22Rv1 (cell line): ENCODE measurements at regions not wholly inside any gene's neighbourhood (a gene's known extent, or its start where the extent isn't known, plus 50 kb on each side); places are given as distances from the start of the nearest gene placed in this dataset.

ENCODE experiments used
- H3K27ac ChIP-seq: fragments of 450-650 bp; 2 replicates; pipeline ENCODE4 v1.5.1; 2017
- ZFX ChIP-seq: fragments of 450-650 bp; IDR thresholded peaks from 2 replicates; pipeline ENCODE4 v1.6.1; 2017; ENCODE audit warnings: antibody characterized with exemption, borderline replicate concordance
- TF ChIP-seq, protein P1 (sequence below): fragments of 450-650 bp; IDR thresholded peaks from 2 replicates; pipeline ENCODE4 v1.5.1; 2017; ENCODE audit warnings: mild to moderate bottlenecking

DNA sequence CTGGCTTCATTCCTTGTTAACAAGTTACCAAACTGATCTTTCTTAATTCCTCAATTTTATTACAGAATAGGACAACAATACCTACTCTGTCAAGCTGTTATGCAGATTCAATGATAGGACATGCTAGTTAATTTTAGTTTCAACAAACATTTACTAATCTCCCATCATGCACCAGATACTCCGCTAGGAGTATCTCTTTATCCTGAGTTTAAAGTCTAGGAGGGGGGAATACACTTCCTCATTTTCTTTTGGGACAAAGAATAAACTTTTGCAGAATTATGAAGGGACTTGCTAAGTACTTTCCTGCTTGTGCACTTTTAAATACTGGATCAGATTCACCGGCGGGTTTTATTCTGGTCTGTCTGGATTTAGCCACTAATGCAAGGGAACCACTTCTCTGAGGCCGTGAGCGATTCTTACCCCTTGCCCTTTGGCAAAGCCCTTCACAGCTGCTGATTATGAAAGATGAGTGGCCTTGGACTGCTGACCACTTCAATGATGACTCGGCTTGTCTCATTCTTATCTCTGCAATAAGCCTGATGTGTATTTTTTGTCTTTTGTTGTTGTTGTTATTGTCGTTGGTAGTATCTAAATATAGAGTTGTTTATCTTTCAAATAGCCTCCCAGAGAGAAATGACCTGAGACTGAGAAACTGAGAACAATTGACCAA, 73.9 kb downstream of the RMI1 start:
- H3K27ac ChIP-seq = no peak overlapping the region

DNA sequence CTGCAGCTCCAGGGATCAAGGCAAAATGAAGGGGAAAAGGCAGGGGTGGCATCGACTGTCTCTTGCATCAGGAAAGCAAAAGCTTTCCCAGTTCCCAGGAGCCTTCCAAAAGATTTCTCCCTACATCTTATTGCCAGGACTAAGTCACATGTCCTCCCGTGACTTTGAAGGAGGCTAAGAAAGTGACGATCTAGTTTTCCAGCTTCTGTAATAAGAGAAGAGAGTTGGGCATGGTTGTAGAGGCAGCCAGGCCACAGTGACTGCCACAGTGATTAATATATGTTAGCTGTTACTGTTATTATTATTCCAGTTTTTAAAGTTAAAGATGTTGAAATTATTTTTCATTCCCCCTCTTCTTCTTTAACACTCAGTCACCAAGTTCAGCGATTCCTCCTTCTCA, 77.1 kb downstream of the RMI1 start:
- H3K27ac ChIP-seq = no peak overlapping the region
- TF ChIP-seq ZFX = no peak
- TF ChIP-seq, protein P1, sequence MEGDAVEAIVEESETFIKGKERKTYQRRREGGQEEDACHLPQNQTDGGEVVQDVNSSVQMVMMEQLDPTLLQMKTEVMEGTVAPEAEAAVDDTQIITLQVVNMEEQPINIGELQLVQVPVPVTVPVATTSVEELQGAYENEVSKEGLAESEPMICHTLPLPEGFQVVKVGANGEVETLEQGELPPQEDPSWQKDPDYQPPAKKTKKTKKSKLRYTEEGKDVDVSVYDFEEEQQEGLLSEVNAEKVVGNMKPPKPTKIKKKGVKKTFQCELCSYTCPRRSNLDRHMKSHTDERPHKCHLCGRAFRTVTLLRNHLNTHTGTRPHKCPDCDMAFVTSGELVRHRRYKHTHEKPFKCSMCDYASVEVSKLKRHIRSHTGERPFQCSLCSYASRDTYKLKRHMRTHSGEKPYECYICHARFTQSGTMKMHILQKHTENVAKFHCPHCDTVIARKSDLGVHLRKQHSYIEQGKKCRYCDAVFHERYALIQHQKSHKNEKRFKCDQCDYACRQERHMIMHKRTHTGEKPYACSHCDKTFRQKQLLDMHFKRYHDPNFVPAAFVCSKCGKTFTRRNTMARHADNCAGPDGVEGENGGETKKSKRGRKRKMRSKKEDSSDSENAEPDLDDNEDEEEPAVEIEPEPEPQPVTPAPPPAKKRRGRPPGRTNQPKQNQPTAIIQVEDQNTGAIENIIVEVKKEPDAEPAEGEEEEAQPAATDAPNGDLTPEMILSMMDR = no peak

More for the DNA sequence above, 73.9 kb downstream of the RMI1 start:
- TF ChIP-seq, protein P1 = no peak
- TF ChIP-seq ZFX = no peak

DNA sequence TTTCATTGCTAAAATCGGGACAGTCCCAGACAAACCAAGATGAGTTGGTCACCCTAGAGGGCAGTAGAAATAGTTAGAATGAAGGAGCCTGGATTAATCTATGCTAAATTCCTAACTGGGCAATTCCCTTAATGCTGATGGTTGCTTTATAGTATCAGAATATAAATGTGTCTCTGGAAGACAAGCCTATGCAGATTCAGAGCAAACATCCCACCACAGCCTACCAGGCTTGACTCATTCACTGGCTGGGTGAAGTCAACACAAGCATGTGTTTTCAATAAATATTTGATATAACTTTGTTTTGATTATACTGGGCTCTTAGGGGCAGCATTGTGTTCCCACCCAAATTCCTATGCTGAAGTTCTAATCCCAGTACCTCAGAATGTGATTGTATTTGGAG, 79.3 kb downstream of the RMI1 start:
- H3K27ac ChIP-seq = no peak overlapping the region
- TF ChIP-seq ZFX = no peak
- TF ChIP-seq, protein P1 = no peak

DNA sequence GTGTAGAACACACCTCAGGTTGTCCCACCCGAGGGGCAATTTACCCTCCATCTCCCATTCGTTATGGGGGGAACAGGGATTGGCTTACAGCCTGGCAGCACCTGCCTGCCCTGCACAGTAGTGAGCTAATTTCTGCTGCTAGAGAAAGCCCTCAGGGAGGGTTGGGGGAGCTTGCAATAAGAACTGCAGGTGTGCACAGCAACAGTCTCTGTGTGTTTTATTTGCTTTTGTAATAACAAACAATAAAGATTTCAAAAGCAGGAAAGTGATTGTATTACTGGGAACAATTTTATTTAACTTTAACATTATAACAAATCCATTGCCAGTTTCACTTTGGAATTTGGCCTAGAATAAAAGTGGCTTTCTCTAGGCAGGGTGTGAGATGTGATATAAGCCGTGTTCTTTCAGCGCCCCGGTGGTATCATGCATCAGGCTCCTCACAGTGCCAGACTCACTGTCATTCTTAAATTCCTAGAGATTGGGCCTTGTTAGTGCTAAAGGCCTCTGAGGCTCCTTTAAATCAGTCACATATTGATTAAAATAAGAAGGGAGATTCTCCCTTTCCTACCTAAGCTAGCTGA, 81.1 kb downstream of the RMI1 start:
- H3K27ac ChIP-seq = no peak overlapping the region
- no peak for TF ChIP-seq ZFX
- TF ChIP-seq, protein P1 = no peak

DNA sequence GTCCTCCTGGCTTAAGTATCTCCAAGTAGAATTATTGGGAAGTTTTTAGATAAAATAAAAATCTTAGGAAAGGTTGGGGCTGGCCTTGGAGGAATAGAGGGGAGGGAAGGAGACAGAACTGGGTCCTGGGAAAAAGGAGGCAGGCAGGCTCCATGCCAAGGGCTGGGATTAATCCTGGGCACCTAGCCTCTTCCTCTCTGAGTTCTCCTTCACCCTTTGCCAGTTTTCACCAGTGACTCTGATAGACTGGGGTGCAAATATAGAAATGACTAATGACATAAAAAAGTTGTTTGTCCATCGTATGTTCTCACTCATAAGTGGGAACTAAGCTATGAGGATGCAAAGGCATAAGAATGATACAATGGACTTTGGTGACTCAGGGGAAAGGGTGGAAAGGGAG, 81.9 kb downstream of the RMI1 start:
- TF ChIP-seq, protein P1 = no peak
- TF ChIP-seq ZFX = no peak
- H3K27ac ChIP-seq = no peak overlapping the region

DNA sequence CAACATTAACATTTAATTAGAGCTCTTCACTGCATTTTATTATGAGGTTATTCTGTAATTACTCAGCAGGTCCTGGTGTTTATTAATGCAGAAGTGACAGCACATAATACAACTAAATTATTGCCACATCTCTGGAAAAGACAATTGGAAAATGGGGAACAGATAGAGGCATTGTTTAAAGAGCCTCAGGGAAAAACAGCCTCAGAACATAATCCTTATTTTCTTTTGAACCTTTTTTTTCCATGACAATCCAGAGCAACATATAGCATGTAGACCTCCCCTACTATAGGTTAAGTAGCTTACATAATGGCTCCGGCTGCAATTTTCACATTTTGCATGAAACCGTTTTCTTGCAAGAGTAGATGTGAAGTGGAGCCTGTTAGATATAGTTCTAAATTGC, 87.2 kb downstream of the RMI1 start:
- H3K27ac ChIP-seq = no peak overlapping the region
- TF ChIP-seq, protein P1 = no peak
- no peak for TF ChIP-seq ZFX

DNA sequence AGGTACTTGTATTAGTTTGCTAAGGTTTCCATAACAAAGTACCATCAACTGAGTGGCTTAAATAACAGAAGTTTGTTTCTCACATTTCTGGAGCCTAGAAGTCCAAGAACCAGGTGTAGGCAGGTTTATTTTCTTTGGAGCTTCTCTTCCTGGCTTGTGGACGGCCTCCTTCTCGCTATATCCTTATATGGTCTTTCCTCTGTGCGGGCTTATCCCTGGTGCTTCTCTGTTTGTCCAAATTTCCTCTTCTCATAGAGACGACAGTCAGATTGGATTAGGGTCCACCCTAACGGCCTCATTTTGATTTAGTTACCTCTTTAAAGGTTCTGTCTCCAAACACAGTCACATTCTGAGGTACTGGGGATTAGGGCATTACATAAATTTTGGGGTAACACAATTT, 88.3 kb downstream of the RMI1 start:
- no peak for TF ChIP-seq ZFX
- TF ChIP-seq, protein P1 = no peak
- H3K27ac ChIP-seq = no peak overlapping the region
